ENCODE measurements at regions not wholly inside any gene's neighbourhood (a gene's known extent, or its start where the extent isn't known, plus 50 kb on each side); places are given as distances from the start of the nearest gene placed in this dataset.

- Histone ChIP-seq H3K9me3 (ENCODE audit: control insufficient read depth, low read length) (no peaks in the 10 kb centered on the region), H3K4me3 (ENCODE audit: low read length) (no peak overlapping the region), H3K36me3 (ENCODE audit: control insufficient read depth, insufficient read depth, low read length) (no peaks in the 10 kb centered on the region), H3K27me3 (ENCODE audit: control insufficient read depth, insufficient read depth, low read length) (no peaks in the 10 kb centered on the region), H3K9ac (ENCODE audit: low read length) (no peak overlapping the region), H3K4me1 (ENCODE audit: control insufficient read depth, insufficient read depth, low read length) (no peaks in the 10 kb centered on the region)
These were observed 50.5 kb downstream of the PALM2AKAP2 start for GRCh38 chr9:109830545-109830944.

DNA sequence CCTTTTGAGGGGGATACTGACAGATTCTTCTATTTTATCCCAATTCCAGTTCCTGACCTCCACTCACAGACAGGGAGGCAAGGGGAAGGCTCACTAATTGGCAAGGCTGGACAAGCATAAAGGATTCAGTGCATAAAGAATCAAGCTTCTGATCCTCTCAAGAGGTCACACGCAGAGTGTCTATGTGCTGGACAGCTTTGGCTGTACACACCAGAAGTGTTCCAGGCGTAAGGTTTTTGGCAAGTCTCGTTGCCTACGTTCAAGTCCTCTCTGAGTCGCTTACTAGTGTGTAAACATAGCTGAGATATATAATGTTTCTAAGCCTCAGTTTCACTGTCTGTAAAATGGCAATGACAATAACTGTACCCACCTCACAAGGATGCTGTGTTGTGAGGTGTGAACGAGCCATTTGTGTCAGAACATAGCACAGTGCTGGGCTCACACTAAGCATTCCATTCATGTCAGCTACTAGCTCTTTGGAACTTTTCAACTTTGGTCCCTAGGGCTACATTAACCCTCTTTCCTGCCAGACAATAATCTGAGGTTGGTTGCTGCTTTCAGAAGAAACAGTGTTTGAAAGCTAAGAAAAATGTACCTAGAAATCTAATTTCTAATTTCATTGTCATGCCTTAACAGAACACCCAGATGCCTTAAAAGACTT lies 52.1 kb downstream of the PALM2AKAP2 start:
- Histone ChIP-seq H3K4me1 (ENCODE audit: control insufficient read depth, insufficient read depth, low read length) (no peaks in the 10 kb centered on the region), H3K4me3 (ENCODE audit: low read length) (no peak overlapping the region), H3K9me3 (ENCODE audit: control insufficient read depth, low read length) (no peaks in the 10 kb centered on the region), H3K27me3 (ENCODE audit: control insufficient read depth, insufficient read depth, low read length) (no peaks in the 10 kb centered on the region), H3K9ac (ENCODE audit: low read length) (no peak overlapping the region), H3K36me3 (ENCODE audit: control insufficient read depth, insufficient read depth, low read length) (no peaks in the 10 kb centered on the region)

GRCh38 chr9:109834855-109835254 lies 54.9 kb downstream of the PALM2AKAP2 start:
- Histone ChIP-seq H3K4me3 (ENCODE audit: low read length) (no peak overlapping the region), H3K9me3 (ENCODE audit: control insufficient read depth, low read length) (no peaks in the 10 kb centered on the region), H3K9ac (ENCODE audit: low read length) (no peak overlapping the region), H3K27me3 (ENCODE audit: control insufficient read depth, insufficient read depth, low read length) (no peaks in the 10 kb centered on the region), H3K36me3 (ENCODE audit: control insufficient read depth, insufficient read depth, low read length) (no peaks in the 10 kb centered on the region), H3K4me1 (ENCODE audit: control insufficient read depth, insufficient read depth, low read length) (no peaks in the 10 kb centered on the region)

- no peak overlapping the region for H3K4me3 ChIP-seq (ENCODE audit: low read length)
- no peaks in the 10 kb centered on the region for H3K36me3 ChIP-seq (ENCODE audit: control insufficient read depth, insufficient read depth, low read length)
- no peaks in the 10 kb centered on the region for H3K27me3 ChIP-seq (ENCODE audit: control insufficient read depth, insufficient read depth, low read length)
- H3K4me1 ChIP-seq (ENCODE audit: control insufficient read depth, insufficient read depth, low read length), result no peaks in the 10 kb centered on the region
- H3K9me3 ChIP-seq (ENCODE audit: control insufficient read depth, low read length), result no peaks in the 10 kb centered on the region
- H3K9ac ChIP-seq (ENCODE audit: low read length), result no peak overlapping the region
These were observed 63.6 kb downstream of the PALM2AKAP2 start for GRCh38 chr9:109843641-109844040.

- Histone ChIP-seq H3K36me3 (ENCODE audit: control insufficient read depth, insufficient read depth, low read length) (no peaks in the 10 kb centered on the region), H3K27me3 (ENCODE audit: control insufficient read depth, insufficient read depth, low read length) (no peaks in the 10 kb centered on the region), H3K9ac (ENCODE audit: low read length) (no peak overlapping the region), H3K9me3 (ENCODE audit: control insufficient read depth, low read length) (no peaks in the 10 kb centered on the region), H3K4me1 (ENCODE audit: control insufficient read depth, insufficient read depth, low read length) (no peaks in the 10 kb centered on the region), H3K4me3 (ENCODE audit: low read length) (no peak overlapping the region)
These were observed 65.2 kb downstream of the PALM2AKAP2 start for GRCh38 chr9:109845226-109845625.

DNA sequence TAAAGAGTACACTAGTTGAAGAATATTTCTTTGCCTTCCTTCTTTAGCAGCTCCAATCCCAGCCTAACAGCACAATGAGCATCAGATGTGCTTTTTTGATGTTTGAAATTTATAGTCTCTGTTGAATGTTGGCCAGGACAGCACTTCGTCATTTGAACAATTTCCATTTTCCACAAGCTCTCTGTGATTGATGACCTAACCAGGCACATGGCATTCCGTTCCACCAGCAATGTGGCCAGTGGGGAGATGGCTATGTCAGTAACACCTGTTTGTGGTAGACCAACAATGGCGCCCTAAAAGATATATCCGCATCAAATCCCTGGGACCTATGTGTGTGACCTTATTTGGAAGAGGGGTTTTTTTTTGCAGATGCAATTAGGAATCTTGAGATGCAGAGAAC lies 66.8 kb downstream of the PALM2AKAP2 start:
- no peak overlapping the region for H3K9ac ChIP-seq (ENCODE audit: low read length)
- no peaks in the 10 kb centered on the region for H3K4me1 ChIP-seq (ENCODE audit: control insufficient read depth, insufficient read depth, low read length)
- no peaks in the 10 kb centered on the region for H3K27me3 ChIP-seq (ENCODE audit: control insufficient read depth, insufficient read depth, low read length)
- no peaks in the 10 kb centered on the region for H3K36me3 ChIP-seq (ENCODE audit: control insufficient read depth, insufficient read depth, low read length)
- no peaks in the 10 kb centered on the region for H3K9me3 ChIP-seq (ENCODE audit: control insufficient read depth, low read length)
- H3K4me3 ChIP-seq (ENCODE audit: low read length), result no peak overlapping the region

GRCh38 chr9:109852556-109852955 lies 72.6 kb downstream of the PALM2AKAP2 start:
- no peak overlapping the region for H3K9ac ChIP-seq (ENCODE audit: low read length)
- no peaks in the 10 kb centered on the region for H3K36me3 ChIP-seq (ENCODE audit: control insufficient read depth, insufficient read depth, low read length)
- no peaks in the 10 kb centered on the region for H3K27me3 ChIP-seq (ENCODE audit: control insufficient read depth, insufficient read depth, low read length)
- no peak overlapping the region for H3K4me3 ChIP-seq (ENCODE audit: low read length)
- H3K9me3 ChIP-seq (ENCODE audit: control insufficient read depth, low read length), result no peaks in the 10 kb centered on the region
- no peaks in the 10 kb centered on the region for H3K4me1 ChIP-seq (ENCODE audit: control insufficient read depth, insufficient read depth, low read length)

GRCh38 chr9:109855540-109855939 lies 75.5 kb downstream of the PALM2AKAP2 start:
- H3K9ac ChIP-seq (ENCODE audit: low read length), result no peak overlapping the region
- no peaks in the 10 kb centered on the region for H3K36me3 ChIP-seq (ENCODE audit: control insufficient read depth, insufficient read depth, low read length)
- H3K9me3 ChIP-seq (ENCODE audit: control insufficient read depth, low read length), result no peaks in the 10 kb centered on the region
- H3K4me1 ChIP-seq (ENCODE audit: control insufficient read depth, insufficient read depth, low read length), result no peaks in the 10 kb centered on the region
- no peak overlapping the region for H3K4me3 ChIP-seq (ENCODE audit: low read length)
- H3K27me3 ChIP-seq (ENCODE audit: control insufficient read depth, insufficient read depth, low read length), result no peaks in the 10 kb centered on the region

DNA sequence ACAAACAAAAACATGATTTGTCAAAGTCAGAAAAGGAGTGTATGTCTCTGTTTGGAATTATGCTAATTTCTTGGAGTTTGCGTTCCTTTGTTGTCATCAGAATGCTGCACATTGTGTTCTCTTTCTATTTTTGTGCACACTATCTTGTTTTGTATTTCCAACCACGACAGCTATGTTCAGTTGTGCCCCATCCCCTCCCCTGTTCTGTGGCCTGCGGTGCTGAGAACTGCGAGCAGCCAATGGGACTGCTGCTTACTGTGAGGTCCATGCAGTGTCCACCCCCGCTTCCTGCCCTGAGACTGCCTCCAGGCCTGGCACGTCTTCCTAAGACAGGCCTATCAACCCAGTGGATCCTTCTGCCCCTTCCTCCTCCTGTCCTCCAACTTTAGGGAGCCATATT lies 76.8 kb downstream of the PALM2AKAP2 start:
- Histone ChIP-seq H3K9me3 (ENCODE audit: control insufficient read depth, low read length) (no peaks in the 10 kb centered on the region), H3K36me3 (ENCODE audit: control insufficient read depth, insufficient read depth, low read length) (no peaks in the 10 kb centered on the region), H3K9ac (ENCODE audit: low read length) (no peak overlapping the region), H3K27me3 (ENCODE audit: control insufficient read depth, insufficient read depth, low read length) (no peaks in the 10 kb centered on the region), H3K4me1 (ENCODE audit: control insufficient read depth, insufficient read depth, low read length) (no peaks in the 10 kb centered on the region), H3K4me3 (ENCODE audit: low read length) (no peak overlapping the region)

GRCh38 chr9:109857336-109857735 lies 77.3 kb downstream of the PALM2AKAP2 start:
- no peaks in the 10 kb centered on the region for H3K4me1 ChIP-seq (ENCODE audit: control insufficient read depth, insufficient read depth, low read length)
- no peaks in the 10 kb centered on the region for H3K9me3 ChIP-seq (ENCODE audit: control insufficient read depth, low read length)
- no peaks in the 10 kb centered on the region for H3K27me3 ChIP-seq (ENCODE audit: control insufficient read depth, insufficient read depth, low read length)
- no peak overlapping the region for H3K9ac ChIP-seq (ENCODE audit: low read length)
- H3K4me3 ChIP-seq (ENCODE audit: low read length), result no peak overlapping the region
- H3K36me3 ChIP-seq (ENCODE audit: control insufficient read depth, insufficient read depth, low read length), result no peaks in the 10 kb centered on the region

GRCh38 chr9:109859447-109859846 lies 79.4 kb downstream of the PALM2AKAP2 start:
- Histone ChIP-seq H3K4me1 (ENCODE audit: control insufficient read depth, insufficient read depth, low read length) (no peaks in the 10 kb centered on the region), H3K4me3 (ENCODE audit: low read length) (no peak overlapping the region), H3K9me3 (ENCODE audit: control insufficient read depth, low read length) (no peaks in the 10 kb centered on the region), H3K9ac (ENCODE audit: low read length) (no peak overlapping the region), H3K36me3 (ENCODE audit: control insufficient read depth, insufficient read depth, low read length) (no peaks in the 10 kb centered on the region), H3K27me3 (ENCODE audit: control insufficient read depth, insufficient read depth, low read length) (no peaks in the 10 kb centered on the region)

DNA sequence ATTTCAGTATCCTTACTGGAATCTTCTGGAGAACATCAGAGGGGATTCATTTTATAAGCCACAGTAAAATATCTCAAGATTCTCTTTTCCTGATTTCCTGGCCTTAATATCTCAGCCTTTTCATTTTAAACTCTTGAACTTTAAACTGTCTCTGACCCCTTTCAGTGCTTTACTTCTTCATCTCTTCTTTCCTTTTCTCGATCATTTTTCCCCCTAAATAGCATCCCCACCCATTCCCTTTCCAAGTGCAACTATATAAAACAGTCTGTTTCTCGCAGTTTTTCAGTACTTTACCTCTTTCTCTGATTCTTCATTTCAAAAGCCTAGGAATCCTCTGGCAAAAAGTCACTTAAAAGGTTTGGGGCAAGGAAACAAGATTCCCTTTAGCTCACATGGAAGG lies 80.5 kb downstream of the PALM2AKAP2 start:
- Histone ChIP-seq H3K9me3 (ENCODE audit: control insufficient read depth, low read length) (no peaks in the 10 kb centered on the region), H3K4me3 (ENCODE audit: low read length) (no peak overlapping the region), H3K27me3 (ENCODE audit: control insufficient read depth, insufficient read depth, low read length) (no peaks in the 10 kb centered on the region), H3K9ac (ENCODE audit: low read length) (no peak overlapping the region), H3K4me1 (ENCODE audit: control insufficient read depth, insufficient read depth, low read length) (no peaks in the 10 kb centered on the region), H3K36me3 (ENCODE audit: control insufficient read depth, insufficient read depth, low read length) (no peaks in the 10 kb centered on the region)

DNA sequence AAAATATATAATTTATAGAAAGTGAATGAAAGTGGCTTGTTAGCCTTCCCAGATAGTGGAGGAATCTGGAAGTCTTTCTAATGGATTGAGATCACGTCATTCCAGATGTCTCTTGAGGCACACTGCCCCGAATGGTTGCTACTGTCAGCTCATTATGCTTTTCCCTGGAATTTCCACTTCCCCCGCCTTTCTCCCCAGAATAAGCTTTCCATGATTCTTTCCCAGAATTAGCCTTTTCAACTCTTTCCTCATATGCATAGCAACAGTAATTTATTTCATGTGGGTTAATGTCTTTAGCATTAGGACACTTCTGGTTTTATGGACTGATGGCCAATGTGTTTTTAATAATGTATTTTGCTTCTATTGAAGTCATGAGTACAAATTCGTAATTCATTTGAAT lies 81.5 kb downstream of the PALM2AKAP2 start:
- Histone ChIP-seq H3K4me1 (ENCODE audit: control insufficient read depth, insufficient read depth, low read length) (no peaks in the 10 kb centered on the region), H3K4me3 (ENCODE audit: low read length) (no peak overlapping the region), H3K27me3 (ENCODE audit: control insufficient read depth, insufficient read depth, low read length) (no peaks in the 10 kb centered on the region), H3K9me3 (ENCODE audit: control insufficient read depth, low read length) (no peaks in the 10 kb centered on the region), H3K9ac (ENCODE audit: low read length) (no peak overlapping the region), H3K36me3 (ENCODE audit: control insufficient read depth, insufficient read depth, low read length) (no peaks in the 10 kb centered on the region)
